ENCODE measurements at regions not wholly inside any gene's neighbourhood (a gene's known extent, or its start where the extent isn't known, plus 50 kb on each side); places are given as distances from the start of the nearest gene placed in this dataset.

- Histone ChIP-seq H3K23me2 (ENCODE audit: low read depth, low read length) (no peaks in the 10 kb centered on the region), H3K23ac (ENCODE audit: insufficient read length) (no peak overlapping the region), H3K4ac (replicated peaks; ENCODE audit: insufficient read length, low read depth, low read length) (no peak overlapping the region), H3K4me2 (ENCODE audit: insufficient read depth in 1 of 2, low read depth in 2 of 2, low read length in 2 of 2) (no peak overlapping the region; a peak in 1 of 4 replicates), H3K4me3 (ENCODE audit: extremely low read depth in 1 of 4, insufficient read depth in 2 of 4, low read depth in 3 of 4, low read length in 4 of 4) (no peak overlapping the region), H3K79me2 (ENCODE audit: control insufficient read depth in 1 of 2, insufficient read depth in 2 of 2, low read length in 2 of 2) (no peaks in the 10 kb centered on the region), H2AFZ (ENCODE audit: low read length) (peak overlapping the region; percentile 96), H3K79me1 (ENCODE audit: low read depth, low read length) (no peaks in the 10 kb centered on the region), H2BK15ac (ENCODE audit: low read length) (no peak overlapping the region), H4K5ac (ENCODE audit: insufficient read length, low read depth, low read length) (no peak overlapping the region), H2BK120ac (replicated peaks; ENCODE audit: low read depth, low read length) (no peak overlapping the region), H3K9ac (replicated peaks in 1 of 4; ENCODE audit: extremely low read depth in 1 of 4, low read depth in 3 of 4, low read length in 3 of 4) (no peak overlapping the region), H2BK5ac (ENCODE audit: low read depth, low read length) (no peak overlapping the region), H3K9me3 (ENCODE audit: insufficient read depth in 2 of 2, low read depth in 1 of 2, low read length in 1 of 2) (0 out of 4 replicates have a peak, but pooled peaks cover 0 to 4% of the 10 kb centered on the region in 2 experiments), H2BK20ac (ENCODE audit: low read length) (no peak overlapping the region), H3K4me1 (replicated peaks in 1 of 4; ENCODE audit: control insufficient read depth in 3 of 4, insufficient read depth in 4 of 4, low read length in 3 of 4) (peaks cover 0 to 4% (median 0%) of the 10 kb centered on the region in 4 experiments; a peak in 2 of 7 replicates), H3K14ac (ENCODE audit: insufficient read length) (no peak overlapping the region), H3K18ac (ENCODE audit: extremely low read depth, low read length) (no peak overlapping the region), H2BK12ac (ENCODE audit: low read depth, low read length) (no peak overlapping the region), H2AK5ac (ENCODE audit: low read depth, low read length) (no peak overlapping the region), H3K56ac (replicated peaks; ENCODE audit: insufficient read length, low read depth, low read length) (no peak overlapping the region), H4K91ac (replicated peaks; ENCODE audit: insufficient read length, low read length) (no peak overlapping the region), H3K36me3 (ENCODE audit: control insufficient read depth in 2 of 4, insufficient read depth in 4 of 4, low read length in 3 of 4) (no peaks in the 10 kb centered on the region; a peak in 1 of 8 replicates), H3K27me3 (replicated peaks in 1 of 4; ENCODE audit: control insufficient read depth in 3 of 4, extremely low read depth in 1 of 4, insufficient read depth in 3 of 4, low read length in 3 of 4) (no peaks in the 10 kb centered on the region), H4K20me1 (replicated peaks in 1 of 2; ENCODE audit: control insufficient read depth in 1 of 2, insufficient read depth in 2 of 2, low read length in 2 of 2) (no peaks in the 10 kb centered on the region), H4K8ac (ENCODE audit: extremely low read depth, insufficient read depth, low read length) (no peak overlapping the region), H3K27ac (ENCODE audit: low read depth, low read length) (0 out of 2 replicates have a peak overlapping the region, but pooled peaks have one; percentile 11)
- DNase-seq (ENCODE audit: low read depth in 1 of 2, low spot score in 2 of 2) = no peak
- WGBS, 2 experiments (ENCODE audit: extremely low coverage in 1 of 2, insufficient coverage in 1 of 2, insufficient read length in 1 of 2, insufficient replicate concordance in 2 of 2, low coverage in 1 of 2, low lambda C conversion rate in 2 of 2, missing lambda C conversion rate in 1 of 2) = 79% methylated on average over 3 of the region's 3 CpGs; no CpG with 5 or more reads in 1 of the 2 experiments
- TF ChIP-seq, protein P1, sequence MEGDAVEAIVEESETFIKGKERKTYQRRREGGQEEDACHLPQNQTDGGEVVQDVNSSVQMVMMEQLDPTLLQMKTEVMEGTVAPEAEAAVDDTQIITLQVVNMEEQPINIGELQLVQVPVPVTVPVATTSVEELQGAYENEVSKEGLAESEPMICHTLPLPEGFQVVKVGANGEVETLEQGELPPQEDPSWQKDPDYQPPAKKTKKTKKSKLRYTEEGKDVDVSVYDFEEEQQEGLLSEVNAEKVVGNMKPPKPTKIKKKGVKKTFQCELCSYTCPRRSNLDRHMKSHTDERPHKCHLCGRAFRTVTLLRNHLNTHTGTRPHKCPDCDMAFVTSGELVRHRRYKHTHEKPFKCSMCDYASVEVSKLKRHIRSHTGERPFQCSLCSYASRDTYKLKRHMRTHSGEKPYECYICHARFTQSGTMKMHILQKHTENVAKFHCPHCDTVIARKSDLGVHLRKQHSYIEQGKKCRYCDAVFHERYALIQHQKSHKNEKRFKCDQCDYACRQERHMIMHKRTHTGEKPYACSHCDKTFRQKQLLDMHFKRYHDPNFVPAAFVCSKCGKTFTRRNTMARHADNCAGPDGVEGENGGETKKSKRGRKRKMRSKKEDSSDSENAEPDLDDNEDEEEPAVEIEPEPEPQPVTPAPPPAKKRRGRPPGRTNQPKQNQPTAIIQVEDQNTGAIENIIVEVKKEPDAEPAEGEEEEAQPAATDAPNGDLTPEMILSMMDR (IDR thresholded peaks at IDR 0.05; ENCODE audit: control extremely low read depth in 1 of 3, insufficient read depth in 1 of 3, low read depth in 1 of 3, low read length in 3 of 3) = no peak
- no peak for TF ChIP-seq SIX5 (IDR thresholded peaks at IDR 0.05; ENCODE audit: low read depth, low read length)
- TF ChIP-seq SIRT6 (IDR thresholded peaks at IDR 0.05; ENCODE audit: low read length) = no peak
- TF ChIP-seq POU5F1 (IDR thresholded peaks at IDR 0.05; ENCODE audit: low read depth, low read length) = no peak
- no peak for TF ChIP-seq TCF12 (IDR thresholded peaks at IDR 0.05; ENCODE audit: low read depth, low read length)
- no peak for TF ChIP-seq JUN (IDR thresholded peaks at IDR 0.05; ENCODE audit: low read depth, low read length)
- TF ChIP-seq SRF (IDR thresholded peaks at IDR 0.05; ENCODE audit: low read depth, low read length) = no peak
- TF ChIP-seq ZNF274 (IDR thresholded peaks at IDR 0.05; ENCODE audit: borderline replicate concordance, extremely low read depth, low read length) = no peak
- no peak for TF ChIP-seq RNF2 (IDR thresholded peaks at IDR 0.05; ENCODE audit: borderline replicate concordance, low read depth, low read length, missing control alignments, poor library complexity, severe bottlenecking)
- no peak for TF ChIP-seq CEBPB (IDR thresholded peaks at IDR 0.05; ENCODE audit: low read depth, low read length)
- TF ChIP-seq KDM5A (IDR thresholded peaks at IDR 0.05; ENCODE audit: low read length) = no peak
- no peak for TF ChIP-seq SUZ12 (IDR thresholded peaks at IDR 0.05; ENCODE audit: low read length)
- no peak for TF ChIP-seq CBX8 (IDR thresholded peaks at IDR 0.05; ENCODE audit: borderline replicate concordance, low read depth, low read length)
- POLR2A ChIA-PET (ENCODE audit: partially characterized antibody) = no interaction called here
- no peak for FAIRE-seq
- CTCF ChIA-PET (ENCODE audit: partially characterized antibody) = no interaction called here
Observed at GRCh38 chr12:74204236-74204635, 333.4 kb upstream of the ATXN7L3B start.

All from H1 (cell line).